ENCODE measurements at regions not wholly inside any gene's neighbourhood (a gene's known extent, or its start where the extent isn't known, plus 50 kb on each side); places are given as distances from the start of the nearest gene placed in this dataset.

- H3K27me3 ChIP-seq (ENCODE audit: control insufficient read depth, insufficient read depth, low read length): no peaks in the 10 kb centered on the region
- H3K4me1 ChIP-seq (ENCODE audit: control insufficient read depth, insufficient read depth, low read length): peaks cover 5% of the 10 kb centered on the region; the same call in 1 of the 2 replicates
- no peak overlapping the region for H3K4me3 ChIP-seq (ENCODE audit: low read length)
Observed at GRCh38 chr16:85451641-85452363, 161.3 kb upstream of the GSE1 start.

GRCh38 chr16:85452364-85453193 is 160.5 kb upstream of the GSE1 start:
- no peak for DNase-seq (ENCODE audit: low read depth, low spot score)
- WGBS (ENCODE audit: insufficient coverage, insufficient read length): no CpG with 5 or more reads among the region's 20 CpGs
- no peak overlapping the region for H3K4me3 ChIP-seq (ENCODE audit: low read length)
- H3K9me3 ChIP-seq (ENCODE audit: control insufficient read depth, insufficient read depth, low read length): no peaks in the 10 kb centered on the region
- H3K4me1 ChIP-seq (ENCODE audit: control insufficient read depth, insufficient read depth, low read length): peaks cover 5% of the 10 kb centered on the region; the same call in 1 of the 2 replicates
- no peaks in the 10 kb centered on the region for H3K27me3 ChIP-seq (ENCODE audit: control insufficient read depth, insufficient read depth, low read length)
- H3K36me3 ChIP-seq (ENCODE audit: control insufficient read depth, insufficient read depth, low read length): no peaks in the 10 kb centered on the region
- no peak overlapping the region for H3K27ac ChIP-seq (ENCODE audit: low read length)

More at GRCh38 chr16:85451641-85452363, 161.3 kb upstream of the GSE1 start:
- Histone ChIP-seq H3K9me3 (ENCODE audit: control insufficient read depth, insufficient read depth, low read length) (no peaks in the 10 kb centered on the region), H3K36me3 (ENCODE audit: control insufficient read depth, insufficient read depth, low read length) (no peaks in the 10 kb centered on the region), H3K27ac (ENCODE audit: low read length) (no peak overlapping the region)
- no CpG with 5 or more reads among the region's 32 CpGs for WGBS (ENCODE audit: insufficient coverage, insufficient read length)
- no peak for DNase-seq (ENCODE audit: low read depth, low spot score)

- H3K27ac ChIP-seq (ENCODE audit: low read length): no peak overlapping the region
- H3K9me3 ChIP-seq (ENCODE audit: control insufficient read depth, insufficient read depth, low read length): no peaks in the 10 kb centered on the region
- no peaks in the 10 kb centered on the region for H3K36me3 ChIP-seq (ENCODE audit: control insufficient read depth, insufficient read depth, low read length)
- H3K4me1 ChIP-seq (ENCODE audit: control insufficient read depth, insufficient read depth, low read length): peaks cover 5% of the 10 kb centered on the region; the same call in 1 of the 2 replicates
- no CpG with 5 or more reads among the region's 14 CpGs for WGBS (ENCODE audit: insufficient coverage, insufficient read length)
- no peaks in the 10 kb centered on the region for H3K27me3 ChIP-seq (ENCODE audit: control insufficient read depth, insufficient read depth, low read length)
- no peak for DNase-seq (ENCODE audit: low read depth, low spot score)
- no peak overlapping the region for H3K4me3 ChIP-seq (ENCODE audit: low read length)
Observed at GRCh38 chr16:85453194-85453678, 159.9 kb upstream of the GSE1 start.

- H3K4me1 ChIP-seq (ENCODE audit: control insufficient read depth, insufficient read depth, low read length): peaks cover 5% of the 10 kb centered on the region; the same call in 1 of the 2 replicates
- no peaks in the 10 kb centered on the region for H3K9me3 ChIP-seq (ENCODE audit: control insufficient read depth, insufficient read depth, low read length)
- DNase-seq (ENCODE audit: low read depth, low spot score): no peak
- no peak overlapping the region for H3K27ac ChIP-seq (ENCODE audit: low read length)
- WGBS (ENCODE audit: insufficient coverage, insufficient read length): no CpG with 5 or more reads among the region's 10 CpGs
- H3K27me3 ChIP-seq (ENCODE audit: control insufficient read depth, insufficient read depth, low read length): no peaks in the 10 kb centered on the region
- H3K4me3 ChIP-seq (ENCODE audit: low read length): no peak overlapping the region
- no peaks in the 10 kb centered on the region for H3K36me3 ChIP-seq (ENCODE audit: control insufficient read depth, insufficient read depth, low read length)
Observed at GRCh38 chr16:85453703-85454102, 159.4 kb upstream of the GSE1 start.

GRCh38 chr16:85454171-85454872 is 158.8 kb upstream of the GSE1 start:
- H3K36me3 ChIP-seq (ENCODE audit: control insufficient read depth, insufficient read depth, low read length): no peaks in the 10 kb centered on the region
- H3K4me1 ChIP-seq (ENCODE audit: control insufficient read depth, insufficient read depth, low read length): peaks cover 5% of the 10 kb centered on the region; the same call in 1 of the 2 replicates
- no CpG with 5 or more reads among the region's 22 CpGs for WGBS (ENCODE audit: insufficient coverage, insufficient read length)
- H3K4me3 ChIP-seq (ENCODE audit: low read length): no peak overlapping the region
- no peak for DNase-seq (ENCODE audit: low read depth, low spot score)
- H3K9me3 ChIP-seq (ENCODE audit: control insufficient read depth, insufficient read depth, low read length): no peaks in the 10 kb centered on the region
- H3K27ac ChIP-seq (ENCODE audit: low read length): no peak overlapping the region
- H3K27me3 ChIP-seq (ENCODE audit: control insufficient read depth, insufficient read depth, low read length): no peaks in the 10 kb centered on the region

- WGBS (ENCODE audit: insufficient coverage, insufficient read length): no CpG with 5 or more reads among the region's 12 CpGs
- H3K9me3 ChIP-seq (ENCODE audit: control insufficient read depth, insufficient read depth, low read length): no peaks in the 10 kb centered on the region
- H3K4me3 ChIP-seq (ENCODE audit: low read length): no peak overlapping the region
- H3K27me3 ChIP-seq (ENCODE audit: control insufficient read depth, insufficient read depth, low read length): no peaks in the 10 kb centered on the region
- no peak for DNase-seq (ENCODE audit: low read depth, low spot score)
- no peaks in the 10 kb centered on the region for H3K36me3 ChIP-seq (ENCODE audit: control insufficient read depth, insufficient read depth, low read length)
- H3K4me1 ChIP-seq (ENCODE audit: control insufficient read depth, insufficient read depth, low read length): peaks cover 11% of the 10 kb centered on the region
- no peak overlapping the region for H3K27ac ChIP-seq (ENCODE audit: low read length)
Observed at GRCh38 chr16:85455534-85455933, 157.6 kb upstream of the GSE1 start.

GRCh38 chr16:85457366-85457765 is 155.8 kb upstream of the GSE1 start:
- WGBS (ENCODE audit: insufficient coverage, insufficient read length): no CpG with 5 or more reads among the region's 7 CpGs
- no peaks in the 10 kb centered on the region for H3K9me3 ChIP-seq (ENCODE audit: control insufficient read depth, insufficient read depth, low read length)
- no peak overlapping the region for H3K4me3 ChIP-seq (ENCODE audit: low read length)
- DNase-seq (ENCODE audit: low read depth, low spot score): no peak
- H3K27me3 ChIP-seq (ENCODE audit: control insufficient read depth, insufficient read depth, low read length): peaks cover 2% of the 10 kb centered on the region; the same call in 1 of the 2 replicates
- peaks cover 16% of the 10 kb centered on the region for H3K4me1 ChIP-seq (ENCODE audit: control insufficient read depth, insufficient read depth, low read length)
- H3K36me3 ChIP-seq (ENCODE audit: control insufficient read depth, insufficient read depth, low read length): no peaks in the 10 kb centered on the region
- H3K27ac ChIP-seq (ENCODE audit: low read length): no peak overlapping the region

GRCh38 chr16:85458968-85459367 is 154.2 kb upstream of the GSE1 start:
- Histone ChIP-seq H3K27ac (ENCODE audit: low read length) (no peak overlapping the region), H3K27me3 (ENCODE audit: control insufficient read depth, insufficient read depth, low read length) (peaks cover 8% of the 10 kb centered on the region), H3K36me3 (ENCODE audit: control insufficient read depth, insufficient read depth, low read length) (no peaks in the 10 kb centered on the region; the same call in 1 of the 2 replicates), H3K4me1 (ENCODE audit: control insufficient read depth, insufficient read depth, low read length) (peaks cover 20% of the 10 kb centered on the region), H3K9me3 (ENCODE audit: control insufficient read depth, insufficient read depth, low read length) (no peaks in the 10 kb centered on the region), H3K4me3 (ENCODE audit: low read length) (no peak overlapping the region)
- DNase-seq (ENCODE audit: low read depth, low spot score): no peak
- no CpG with 5 or more reads among the region's 11 CpGs for WGBS (ENCODE audit: insufficient coverage, insufficient read length)

GRCh38 chr16:85459529-85460251 is 153.4 kb upstream of the GSE1 start:
- no peak for DNase-seq (ENCODE audit: low read depth, low spot score)
- Histone ChIP-seq H3K27ac (ENCODE audit: low read length) (no peak overlapping the region), H3K36me3 (ENCODE audit: control insufficient read depth, insufficient read depth, low read length) (no peaks in the 10 kb centered on the region; the same call in 1 of the 2 replicates), H3K4me3 (ENCODE audit: low read length) (no peak overlapping the region), H3K9me3 (ENCODE audit: control insufficient read depth, insufficient read depth, low read length) (no peaks in the 10 kb centered on the region), H3K4me1 (ENCODE audit: control insufficient read depth, insufficient read depth, low read length) (peaks cover 20% of the 10 kb centered on the region), H3K27me3 (ENCODE audit: control insufficient read depth, insufficient read depth, low read length) (peaks cover 8% of the 10 kb centered on the region)
- WGBS (ENCODE audit: insufficient coverage, insufficient read length): no CpG with 5 or more reads among the region's 12 CpGs

All from iPS DF 6.9 (cell line).